Effector CD8-positive, alpha-beta T cell (primary cell): ENCODE measurements at regions not wholly inside any gene's neighbourhood (a gene's known extent, or its start where the extent isn't known, plus 50 kb on each side); places are given as distances from the start of the nearest gene placed in this dataset.
"Not testable (repeated sequence)": the region's sequence is repeated elsewhere in the genome, so short reads cannot be mapped to it uniquely, and the experiment has no call there.

ENCODE experiments used
- DNase-seq: peaks from one replicate; lab custom pipeline; 2025; lab: John Stamatoyannopoulos, UW

DNA sequence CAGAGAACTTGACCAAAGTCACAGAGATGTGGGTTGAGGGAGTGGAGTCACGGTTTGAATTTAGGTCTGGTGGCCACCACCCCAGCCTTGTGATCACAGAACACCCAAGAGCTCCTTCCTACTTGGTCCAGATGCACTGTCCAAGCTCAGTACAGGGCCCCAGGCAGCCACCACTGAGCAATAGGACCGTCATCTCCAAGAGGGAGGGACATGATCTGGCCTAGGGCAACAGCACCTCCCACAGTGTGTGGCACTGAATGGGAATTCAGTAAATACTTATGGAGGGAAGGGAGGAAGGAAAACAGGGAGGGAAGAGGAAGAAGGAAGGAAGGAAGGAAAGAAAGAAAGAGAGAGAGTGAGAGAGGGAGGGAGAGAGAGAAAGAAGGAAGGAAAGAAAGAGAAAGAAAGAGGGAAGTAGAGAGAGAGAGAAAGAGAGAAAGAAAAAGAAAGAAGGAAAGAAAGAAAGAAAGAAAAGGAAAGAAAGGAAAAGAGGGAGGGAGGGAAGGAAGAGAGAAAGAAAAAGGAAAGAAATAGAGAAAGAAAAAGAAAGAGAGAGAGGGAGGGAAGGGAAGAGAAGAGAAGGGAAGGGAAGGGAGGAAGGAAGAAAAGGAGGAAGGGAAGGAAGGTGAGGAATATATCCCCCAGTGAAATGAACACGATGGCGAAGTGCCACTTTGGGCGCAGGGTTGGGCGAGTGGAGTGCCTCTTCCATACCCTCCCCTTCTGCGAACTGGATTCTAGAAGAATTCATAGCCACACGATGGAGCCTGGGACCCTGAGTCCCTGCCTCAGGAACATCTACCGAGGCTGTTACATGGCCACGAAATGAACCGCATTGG, 243.7 kb downstream of the TFAP2C start:
- DNase-seq = no peak

DNA sequence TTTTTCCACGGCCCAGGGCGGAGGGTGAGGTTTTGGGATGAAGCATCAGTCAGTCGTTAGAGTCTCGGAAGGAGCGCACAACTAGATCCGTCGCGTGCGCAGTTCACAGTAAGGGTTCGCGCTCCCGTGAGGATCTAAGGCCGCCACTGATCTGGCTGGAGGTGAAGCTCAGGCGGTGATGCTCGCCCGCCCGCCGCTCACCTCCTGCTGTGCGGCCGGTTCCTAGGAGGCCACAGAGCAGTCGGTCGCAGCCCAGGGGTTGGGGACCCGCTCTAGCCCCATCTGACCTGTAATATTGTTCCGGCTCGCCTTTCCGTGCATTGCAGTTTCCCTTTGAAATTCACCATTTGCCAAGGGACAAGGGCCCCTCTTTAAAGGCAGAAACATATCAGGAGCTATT, 244.7 kb downstream of the TFAP2C start:
- no peak for DNase-seq

DNA sequence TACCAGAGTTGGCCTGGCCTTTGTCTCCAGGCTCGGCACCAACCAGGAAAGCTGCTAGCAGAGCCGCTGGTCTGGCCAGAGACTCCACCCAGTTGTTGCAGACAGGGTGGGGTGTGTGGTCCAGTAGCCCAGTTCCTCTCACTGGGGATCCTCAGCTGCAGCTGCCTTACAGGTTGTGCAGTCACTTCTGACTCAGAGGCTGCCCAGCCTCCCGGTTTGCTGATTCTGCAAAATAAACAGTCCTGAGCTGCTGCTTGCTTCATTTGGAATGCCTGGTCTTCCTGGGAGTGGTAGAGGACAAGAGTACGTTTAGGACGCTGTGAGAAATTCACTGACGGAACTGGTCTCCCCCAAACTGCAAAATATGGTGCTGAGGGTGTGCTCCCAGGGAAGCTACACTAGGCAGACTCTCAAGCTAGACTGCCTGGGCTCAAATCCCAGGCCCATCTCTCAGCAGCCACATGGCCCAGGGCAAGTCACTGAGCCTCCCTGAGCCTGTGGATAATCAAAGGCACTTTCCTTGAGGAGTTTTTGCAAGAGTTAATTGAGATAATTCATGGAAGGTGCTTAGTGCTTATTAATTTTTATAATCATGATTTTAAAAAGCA, 246.1 kb downstream of the TFAP2C start:
- no peak for DNase-seq

DNA sequence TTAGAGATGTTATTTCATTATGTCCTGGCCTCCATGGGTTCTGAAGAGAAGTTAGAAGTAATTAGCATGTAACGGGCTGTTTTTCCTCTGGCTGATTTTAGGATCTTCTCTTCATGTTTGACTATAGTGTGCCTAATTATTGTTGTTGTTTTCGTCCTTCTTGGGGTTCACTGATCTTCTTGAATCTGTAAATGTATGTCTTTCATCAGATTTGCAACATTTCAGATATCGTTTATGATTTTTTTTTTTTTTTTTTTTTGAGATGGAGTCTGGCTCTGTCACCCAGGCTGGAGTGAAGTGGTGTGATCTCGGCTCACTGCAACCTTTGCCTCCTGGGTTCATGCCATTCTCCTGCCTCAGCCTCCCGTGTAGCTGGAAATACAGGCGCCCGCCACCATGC, 246.7 kb downstream of the TFAP2C start:
- no peak for DNase-seq

DNA sequence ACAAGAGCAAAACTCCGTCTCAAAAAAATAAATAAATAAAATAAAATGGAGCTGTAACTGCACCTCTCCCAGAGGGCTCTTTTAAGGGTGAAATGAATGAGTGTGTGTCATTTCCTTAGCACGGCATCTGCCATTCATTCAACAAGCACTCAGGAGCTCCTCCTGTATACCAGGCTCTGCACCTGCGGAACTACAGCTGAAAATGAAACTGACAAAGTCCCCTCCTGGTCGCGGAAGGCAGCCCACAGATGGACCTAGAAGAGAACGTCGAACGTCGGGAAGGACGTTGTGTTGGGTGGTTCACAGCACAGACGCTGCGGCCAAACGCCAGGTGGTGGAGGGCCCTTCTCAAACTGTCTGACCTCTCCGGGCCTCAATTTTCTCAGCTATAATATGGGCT, 256.4 kb downstream of the TFAP2C start:
- DNase-seq = no peak

DNA sequence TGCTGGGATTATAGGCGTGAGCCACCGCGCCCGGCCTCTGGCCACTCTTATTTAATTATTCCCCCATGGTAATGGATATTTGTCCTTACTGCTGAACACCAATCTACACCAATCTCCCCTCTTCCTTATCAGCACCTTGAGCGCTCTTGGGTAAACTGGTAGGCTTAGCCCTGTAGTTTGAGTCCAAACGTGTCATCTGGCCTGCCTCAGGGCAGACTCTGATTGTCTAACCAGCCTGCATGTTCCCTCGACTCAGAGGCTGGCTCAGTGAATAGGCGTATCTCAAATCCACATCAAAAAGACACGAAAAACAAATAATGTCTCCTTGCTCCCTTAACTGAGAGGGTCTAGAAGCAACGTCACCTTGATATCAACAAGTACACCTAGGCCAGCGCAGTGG, 260.9 kb downstream of the TFAP2C start:
- no peak for DNase-seq

DNA sequence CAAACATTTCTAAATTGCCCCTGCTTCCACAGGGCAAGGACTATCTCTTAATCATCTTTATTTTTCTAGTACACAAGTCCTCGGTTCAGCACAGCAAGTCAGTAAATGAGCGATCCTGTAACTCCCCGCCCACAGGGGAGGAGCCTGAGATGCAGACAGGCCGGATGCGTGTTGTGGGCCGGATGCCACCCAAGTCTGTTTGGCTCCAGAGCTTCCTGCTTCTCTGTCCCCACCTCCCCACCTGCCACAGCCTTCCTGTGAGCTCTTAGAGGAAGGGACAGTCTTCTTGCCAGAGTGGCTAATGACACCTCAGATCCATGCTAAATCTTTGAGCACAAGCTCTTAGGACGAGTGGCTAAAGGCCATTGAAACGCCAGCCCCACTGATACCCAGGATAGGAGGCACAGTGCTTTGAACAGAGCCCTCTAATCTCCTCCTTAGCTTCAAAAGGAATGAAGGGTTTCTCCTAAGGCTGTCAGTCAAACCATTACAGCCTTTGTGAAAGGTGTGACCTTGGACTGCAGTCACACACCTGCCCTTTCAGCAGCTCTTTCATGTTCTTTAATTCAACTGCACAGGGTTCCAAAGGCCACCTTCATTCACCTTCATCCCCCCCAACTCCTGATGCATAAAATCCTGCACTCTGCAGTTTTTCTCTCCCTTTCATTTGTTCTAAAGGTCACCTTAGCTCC, 264.3 kb downstream of the TFAP2C start:
- DNase-seq = no peak

DNA sequence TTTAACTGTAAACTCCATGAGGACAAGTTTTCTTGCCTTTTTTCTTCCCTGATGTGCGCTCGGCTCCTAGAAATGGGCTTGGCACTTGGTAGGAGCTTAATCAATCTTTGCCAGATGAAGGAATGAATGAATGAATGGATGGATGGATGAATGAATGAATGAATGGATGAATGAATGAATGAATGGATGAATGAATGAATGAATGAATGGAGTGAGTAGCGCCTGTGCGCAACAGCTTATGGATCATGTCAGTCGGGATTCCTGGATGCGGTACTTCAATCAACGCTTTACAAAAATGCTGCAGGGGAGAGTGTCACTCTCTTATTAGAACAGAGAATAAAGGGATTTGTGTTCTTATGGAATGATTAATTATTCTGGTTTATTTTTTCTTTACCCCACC, 267.3 kb downstream of the TFAP2C start:
- no peak for DNase-seq

DNA sequence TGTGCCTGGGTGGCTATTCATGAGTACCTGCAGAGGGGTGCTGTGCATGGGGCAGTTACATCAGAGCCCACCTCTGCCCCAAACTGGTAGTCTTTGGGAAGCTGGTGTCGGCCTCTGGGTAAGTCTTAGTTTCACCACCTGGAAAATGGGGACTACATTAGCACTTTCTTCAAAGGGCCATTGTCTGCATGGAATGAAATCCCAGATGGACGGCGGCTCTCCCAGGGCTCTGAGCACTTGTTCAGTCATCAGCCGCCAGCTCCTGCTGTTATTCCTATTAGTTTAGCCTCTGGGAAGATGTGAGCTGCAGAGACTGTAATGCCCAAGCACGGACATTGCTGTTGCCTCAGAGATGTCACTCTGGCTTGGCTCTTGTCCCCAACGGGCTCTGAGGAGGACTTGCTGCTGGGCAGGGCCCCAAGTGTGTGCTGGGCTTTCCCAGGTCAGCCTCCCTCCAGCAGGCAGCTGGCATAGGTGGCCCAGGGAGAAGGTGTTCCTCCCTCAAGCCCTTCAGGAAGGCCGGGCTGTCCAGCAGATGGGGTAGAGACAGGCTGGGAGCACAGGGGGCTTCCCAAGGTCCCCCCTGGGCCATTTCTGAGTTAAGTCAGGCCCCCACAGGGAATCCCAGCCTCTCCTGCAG, 268.3 kb downstream of the TFAP2C start:
- no peak for DNase-seq

DNA sequence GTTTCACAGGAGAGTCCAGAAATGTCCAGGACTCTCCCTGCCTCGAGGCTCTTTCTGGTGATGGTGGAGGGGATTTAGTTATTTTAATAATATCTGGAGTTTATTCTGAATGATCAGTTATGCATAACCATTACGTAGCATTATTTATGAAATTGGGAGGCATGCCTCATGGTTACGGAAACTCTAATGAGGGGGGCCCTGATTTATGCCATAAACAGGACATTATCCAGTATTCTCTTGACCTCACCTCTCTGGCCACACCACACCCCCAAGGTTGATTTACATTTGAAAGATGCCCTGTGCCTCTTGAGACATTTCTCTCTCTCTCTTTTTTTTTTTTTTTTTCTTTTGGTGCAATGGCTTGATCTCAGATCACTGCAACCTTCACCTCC, 268.8 kb downstream of the TFAP2C start:
- no peak for DNase-seq

DNA sequence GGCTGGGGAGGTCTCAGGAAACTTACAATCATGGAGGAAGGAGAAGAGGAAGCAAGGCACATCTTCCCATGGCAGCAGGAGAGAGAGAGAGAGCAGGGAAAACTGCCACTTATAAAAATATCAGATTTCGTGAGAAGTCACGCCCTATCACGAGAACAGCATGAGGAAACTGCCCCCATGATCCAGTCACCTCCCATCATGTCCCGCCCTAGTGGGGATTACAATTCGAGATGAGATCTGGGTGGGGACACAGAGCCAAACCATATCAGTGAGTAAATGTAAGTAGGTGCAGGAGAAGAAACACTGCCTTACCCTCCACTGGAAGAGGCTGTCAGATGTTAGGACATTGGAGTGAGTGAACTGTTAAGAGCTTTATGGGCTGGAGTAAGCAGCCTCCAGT, 270.4 kb downstream of the TFAP2C start:
- DNase-seq = no peak

DNA sequence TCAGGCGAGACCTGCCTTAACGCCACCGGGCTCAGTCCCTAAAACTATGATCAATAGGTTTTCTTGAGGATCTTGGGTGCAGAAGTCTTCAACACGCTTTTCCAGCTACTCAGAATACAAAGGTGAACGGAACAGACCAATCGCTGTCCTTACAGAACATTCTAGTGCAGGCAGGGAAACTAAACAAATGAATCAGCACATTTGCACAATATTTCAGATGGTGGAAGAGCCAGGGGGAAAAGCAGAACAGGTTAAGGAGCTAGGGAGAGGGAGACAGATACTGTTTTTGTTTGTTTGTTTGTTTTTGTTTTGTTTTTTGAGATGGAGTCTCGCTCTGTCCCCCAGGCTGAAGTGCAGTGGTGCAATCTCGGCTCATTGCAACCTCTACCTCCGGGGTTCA, 271.1 kb downstream of the TFAP2C start:
- DNase-seq = no peak

DNA sequence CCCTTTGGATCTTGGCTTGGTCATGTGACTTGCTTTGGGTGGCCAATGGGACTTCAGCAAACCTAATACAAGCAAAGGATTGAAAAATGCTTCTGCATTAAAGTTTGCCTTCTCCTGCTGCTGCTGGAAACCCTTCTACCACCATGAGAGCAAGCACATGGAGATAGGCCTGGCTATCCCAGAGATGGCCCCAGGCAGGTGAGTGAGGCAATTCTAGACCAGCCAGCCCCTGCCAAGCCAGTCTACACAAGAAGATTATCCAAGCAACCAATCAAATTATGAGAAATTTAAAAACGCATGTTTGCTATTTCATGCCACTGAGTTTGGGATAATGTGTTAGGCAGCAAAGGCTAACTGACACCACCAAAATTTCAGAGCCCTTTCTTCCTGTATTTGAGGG, 274.3 kb downstream of the TFAP2C start:
- DNase-seq = no peak

DNA sequence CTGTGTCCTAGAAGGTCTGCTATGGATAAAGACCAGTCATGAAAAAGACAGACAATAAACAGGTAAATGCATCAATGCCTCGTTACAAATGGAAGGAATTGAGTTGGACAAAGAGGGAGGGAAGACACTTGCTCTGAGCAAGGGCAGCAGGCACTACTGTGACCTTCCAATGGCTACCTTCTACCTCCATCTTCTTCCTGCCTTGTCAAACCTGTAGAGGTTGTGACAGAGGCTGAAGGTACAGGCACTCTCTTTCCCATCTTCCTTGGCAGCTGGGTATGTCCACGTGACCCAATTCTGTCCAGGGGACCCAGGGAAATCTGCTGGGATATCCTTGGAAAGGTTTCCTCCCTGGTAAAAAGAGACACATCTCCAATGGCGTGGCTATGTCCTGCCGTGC, 274.8 kb downstream of the TFAP2C start:
- no peak for DNase-seq

DNA sequence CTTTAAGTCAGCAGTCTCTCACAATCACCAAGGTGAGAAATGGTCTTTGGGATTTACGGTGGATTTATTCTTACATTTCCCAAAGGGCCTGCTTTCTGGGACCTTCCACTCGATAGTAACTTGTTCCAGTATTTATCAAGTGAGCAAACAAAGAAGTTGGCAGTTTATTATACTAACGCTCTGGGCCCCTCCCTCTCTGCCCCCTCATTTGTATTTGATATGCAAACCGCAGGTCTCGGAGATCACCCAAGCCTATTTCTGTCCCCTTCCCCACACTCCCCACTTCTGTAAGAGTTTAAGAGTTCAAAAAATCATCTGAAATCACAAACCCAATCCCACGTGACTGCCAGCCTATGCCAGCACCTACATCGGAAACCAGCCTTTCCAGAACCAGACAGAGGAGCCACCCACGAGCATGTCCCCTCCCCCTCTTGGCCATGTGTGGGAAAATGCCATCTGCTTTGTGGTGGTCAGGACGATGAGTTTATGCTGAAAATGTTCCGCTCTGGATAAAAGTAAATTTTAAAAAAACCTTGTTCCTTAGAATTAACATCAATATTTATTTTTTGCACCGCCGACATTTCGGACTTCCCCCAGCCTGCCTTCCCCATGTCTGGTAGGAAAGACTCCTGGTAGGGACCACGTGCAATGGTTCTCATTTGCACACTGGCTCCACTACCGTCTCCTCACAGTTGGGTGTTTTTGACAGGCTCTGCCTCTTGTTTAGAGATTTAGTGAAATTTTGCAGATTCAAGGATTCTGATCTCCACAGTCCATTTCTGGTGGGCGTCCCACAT, 281.0 kb downstream of the TFAP2C start:
- DNase-seq = no peak

DNA sequence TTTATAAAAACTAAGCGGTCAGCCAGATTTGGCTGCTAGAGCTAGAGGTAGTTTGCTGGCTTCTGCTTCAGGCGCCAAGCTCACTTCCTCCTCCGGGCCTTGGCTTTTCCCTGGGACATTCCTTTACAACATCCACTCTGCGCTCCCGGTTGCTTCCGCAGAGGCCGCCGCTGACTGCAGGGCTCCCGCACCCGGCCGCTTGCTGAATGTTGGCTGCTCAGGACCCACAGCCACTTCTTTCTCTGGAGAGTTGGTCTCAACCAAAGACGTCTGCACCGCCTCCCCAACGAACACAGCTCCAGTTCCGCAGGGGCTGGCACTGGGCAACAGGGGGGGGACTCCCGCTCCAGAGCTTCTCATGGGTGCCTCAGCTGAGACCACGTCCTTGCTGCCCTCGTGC, 282.8 kb downstream of the TFAP2C start:
- no peak for DNase-seq

DNA sequence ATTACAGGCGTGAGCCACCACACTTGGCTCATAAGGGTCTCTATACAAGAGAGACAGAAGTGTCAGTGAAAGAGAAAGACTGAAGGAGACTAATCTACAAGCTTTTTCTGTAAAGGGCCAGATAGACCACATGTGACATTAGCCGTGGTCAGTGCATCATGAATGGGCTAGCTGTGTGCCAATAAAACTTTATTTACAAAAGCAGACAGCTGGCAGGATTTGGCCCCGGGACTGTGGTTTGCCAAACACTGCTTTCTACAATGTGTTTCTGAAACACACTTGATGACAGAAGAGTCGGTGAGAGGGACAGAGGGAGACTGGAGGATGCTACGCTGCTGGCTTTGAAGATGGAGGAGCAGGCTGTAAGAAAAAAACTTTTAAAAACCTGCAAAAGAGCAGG, 285.4 kb downstream of the TFAP2C start:
- DNase-seq = no peak

DNA sequence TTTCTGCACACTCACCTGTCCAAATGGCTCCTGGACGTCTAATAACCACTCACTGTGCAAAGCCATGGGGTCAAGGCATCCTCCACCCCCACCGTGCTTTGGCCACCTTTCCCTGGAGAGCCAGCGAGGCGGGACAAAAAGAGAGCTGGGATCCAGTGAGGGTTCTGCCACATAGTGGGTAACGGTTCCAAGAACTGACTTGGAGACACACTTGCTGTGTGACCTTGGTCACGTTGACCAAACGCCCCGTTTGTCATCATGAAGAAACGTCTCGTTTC, 287.2 kb downstream of the TFAP2C start:
- DNase-seq = no peak

DNA sequence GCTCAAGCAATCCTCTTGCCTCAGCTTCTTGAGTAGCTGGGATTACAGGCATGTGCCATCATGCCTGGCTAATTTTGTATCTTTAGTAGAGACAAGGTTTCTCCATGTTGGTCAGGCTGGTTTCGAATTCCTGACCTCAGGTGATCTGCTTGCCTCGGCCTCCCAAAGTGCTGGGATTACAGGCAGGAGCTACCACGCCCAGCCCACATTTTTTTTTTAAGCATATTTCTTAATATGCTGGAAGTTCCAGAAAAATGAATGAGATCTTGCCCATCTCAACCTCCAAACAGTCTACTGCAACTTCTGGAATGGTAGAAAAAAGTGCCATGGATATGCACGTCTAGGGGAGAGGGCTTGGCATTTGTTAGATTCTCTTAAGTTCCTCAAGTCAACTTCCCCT, 290.9 kb downstream of the TFAP2C start:
- not testable (repeated sequence) for DNase-seq

DNA sequence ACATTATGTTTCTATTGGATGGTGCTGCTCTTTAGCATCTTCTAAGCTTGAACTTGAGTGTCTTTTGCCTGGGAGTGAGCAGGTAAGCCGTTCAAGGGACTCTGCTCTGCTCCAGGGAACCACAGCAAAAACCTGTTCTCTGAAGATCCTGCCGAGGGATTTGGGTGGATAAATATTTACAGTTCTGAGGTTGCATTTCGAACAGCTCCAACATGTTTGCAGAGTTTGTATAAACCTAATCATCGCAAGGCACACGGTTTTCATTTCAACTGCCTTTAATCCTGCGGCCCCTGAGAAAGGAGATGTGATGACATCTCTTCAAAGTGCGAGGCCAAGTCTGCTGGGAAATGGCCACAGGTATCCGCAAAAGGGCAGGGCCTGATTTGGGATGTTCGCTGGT, 293.4 kb downstream of the TFAP2C start:
- DNase-seq = no peak

DNA sequence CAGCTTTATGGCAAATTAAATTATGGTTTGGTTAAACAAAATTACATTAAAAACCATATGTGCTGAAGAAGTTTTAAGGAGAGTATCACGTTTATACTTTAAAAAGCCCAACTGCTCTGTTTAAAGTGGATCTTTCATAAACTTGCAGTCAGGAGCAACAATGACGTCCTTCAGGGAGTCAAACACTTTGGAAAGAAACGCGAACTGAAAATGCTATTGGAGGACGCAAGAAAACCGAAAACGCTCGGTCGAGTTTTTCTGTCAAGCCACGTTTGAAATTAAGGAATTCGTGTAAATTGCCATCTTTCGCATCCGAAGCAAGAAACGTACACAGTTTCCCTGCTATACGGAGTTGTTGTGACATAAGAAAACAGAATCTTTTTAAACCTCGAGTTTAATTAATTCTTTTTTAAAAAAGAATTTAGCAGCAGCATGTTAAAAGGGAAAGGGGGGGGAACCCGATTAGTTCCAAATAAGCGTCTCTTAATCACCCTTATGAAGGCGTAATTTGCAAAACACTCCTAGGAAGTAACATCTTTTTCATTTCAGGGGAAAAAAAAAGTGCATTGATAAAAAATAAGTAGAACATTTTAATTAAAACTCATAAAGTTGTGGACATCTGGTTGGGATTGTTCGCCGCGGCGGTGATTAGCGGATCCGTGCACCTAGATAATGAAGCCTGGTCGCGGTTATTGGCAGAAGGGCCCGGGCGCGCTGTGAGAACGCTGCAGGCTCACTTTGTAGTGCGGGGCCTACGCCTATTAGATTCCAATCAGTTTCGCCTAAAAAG, 295.4 kb downstream of the TFAP2C start:
- DNase-seq = no peak
